Lower leg skin (tissue), 4 donors: ENCODE measurements at regions not wholly inside any gene's neighbourhood (a gene's known extent, or its start where the extent isn't known, plus 50 kb on each side); places are given as distances from the start of the nearest gene placed in this dataset.
"Not testable (repeated sequence)": the region's sequence is repeated elsewhere in the genome, so short reads cannot be mapped to it uniquely, and the experiment has no call there.

ENCODE experiments used
- DNase-seq, 2 donors: peaks; one replicate each; pipeline ENCODE4 v3.0.0-alpha.2; 2019; ENCODE audit warnings: low spot score in 2 of 2
- H3K4me3 ChIP-seq: fragments of 200-600 bp; sonication (generic); 2 replicates; pipeline ENCODE4 v1.5.1; 2017; ENCODE audit warnings: mild to moderate bottlenecking, low read depth; ENCODE audit not compliant: poor library complexity, severe bottlenecking
- CTCF ChIP-seq, 3 donors: fragments of 450-650 bp; IDR thresholded peaks; one replicate each; pipeline ENCODE4 v1.5.1; 2016; ENCODE audit warnings: antibody characterized with exemption in 3 of 3, mild to moderate bottlenecking in 3 of 3, moderate library complexity in 2 of 3
- POLR2A ChIP-seq, 2 donors: fragments of 450-650 bp; IDR thresholded peaks; one replicate each; pipeline ENCODE4 v1.6.1; 2016 to 2017; ENCODE audit warnings: antibody characterized with exemption in 2 of 2, mild to moderate bottlenecking in 1 of 2, moderate library complexity in 1 of 2
- WGBS, 2 donors: methylation state at CpG; one replicate each; pipeline ENCODE4 v1.1.5; 2018; 5-methylcytosine and 5-hydroxymethylcytosine counted together
- intact Hi-C: fragments of 100-400 bp; cut with DNase I; formaldehyde crosslinking; loops from one replicate; pipeline ENCODE4 v1.15.0; 2023; ENCODE audit warnings: low total_unique reads

- 56 to 70% methylated on average over 5 of the region's 5 CpGs for WGBS, 2 donors
- no peak overlapping the region for H3K4me3 ChIP-seq
- TF ChIP-seq CTCF (IDR thresholded peaks at IDR 0.05) (no peak), POLR2A (IDR thresholded peaks at IDR 0.05) (no peak)
- DNase-seq = no peak
- intact Hi-C loops = no loop called here
Observed at GRCh38 chr12:59304077-59304721, 291.6 kb upstream of the SLC16A7 start.

- WGBS, 2 donors = 74 to 81% methylated on average over 4 of the region's 4 CpGs
- intact Hi-C loops = no loop called here
Observed at GRCh38 chr12:59298296-59298695, 297.5 kb upstream of the SLC16A7 start.

GRCh38 chr12:59294221-59294620 lies 301.6 kb upstream of the SLC16A7 start:
- intact Hi-C loops = no loop called here
- no peak overlapping the region for H3K4me3 ChIP-seq
- DNase-seq = no peak
- WGBS, 2 donors = 71 to 74% methylated on average over 5 of the region's 5 CpGs
- TF ChIP-seq CTCF (IDR thresholded peaks at IDR 0.05) (no peak), POLR2A (IDR thresholded peaks at IDR 0.05) (no peak)

More at GRCh38 chr12:59298296-59298695, 297.5 kb upstream of the SLC16A7 start:
- no peak overlapping the region for H3K4me3 ChIP-seq
- TF ChIP-seq POLR2A (IDR thresholded peaks at IDR 0.05) (no peak), CTCF (IDR thresholded peaks at IDR 0.05) (no peak)
- no peak for DNase-seq

GRCh38 chr12:59282999-59283398 lies 312.8 kb upstream of the SLC16A7 start:
- intact Hi-C loops = no loop called here
- WGBS, 2 donors = 59 to 63% methylated on average over 2 of the region's 2 CpGs
- TF ChIP-seq POLR2A (IDR thresholded peaks at IDR 0.05) (no peak), CTCF (IDR thresholded peaks at IDR 0.05) (no peak)
- H3K4me3 ChIP-seq = no peak overlapping the region
- DNase-seq = no peak

- DNase-seq, intact Hi-C loops, H3K4me3 ChIP-seq: not testable (repeated sequence)
- WGBS, 2 donors = 95 to 100% methylated on average over 1 of the region's 1 CpG
Observed at GRCh38 chr12:59273561-59273960, 322.3 kb upstream of the SLC16A7 start.

GRCh38 chr12:59268295-59268809 lies 327.5 kb upstream of the SLC16A7 start:
- intact Hi-C loops = no loop called here
- H3K4me3 ChIP-seq = no peak overlapping the region
- TF ChIP-seq CTCF (IDR thresholded peaks at IDR 0.05) = no peak
- no peak for TF ChIP-seq POLR2A (IDR thresholded peaks at IDR 0.05)
- no peak for DNase-seq
- WGBS, 2 donors = 77 to 85% methylated on average over 2 of the region's 2 CpGs
